ENCODE measurements at regions not wholly inside any gene's neighbourhood (a gene's known extent, or its start where the extent isn't known, plus 50 kb on each side); places are given as distances from the start of the nearest gene placed in this dataset.
A peak's percentile ranks its signal among the peaks of the same experiment; 100 is the strongest.
"Not testable (repeated sequence)": the region's sequence is repeated elsewhere in the genome, so short reads cannot be mapped to it uniquely, and the experiment has no call there.

GRCh38 chr22:17318817-17319216, 50.4 kb upstream of the CECR2 start:
- DNase-seq = no peak

- no peak for DNase-seq
Measured at GRCh38 chr22:17315310-17315709, 54.0 kb upstream of the CECR2 start.

GRCh38 chr22:17314487-17314886, 54.8 kb upstream of the CECR2 start:
- DNase-seq = no peak

DNA sequence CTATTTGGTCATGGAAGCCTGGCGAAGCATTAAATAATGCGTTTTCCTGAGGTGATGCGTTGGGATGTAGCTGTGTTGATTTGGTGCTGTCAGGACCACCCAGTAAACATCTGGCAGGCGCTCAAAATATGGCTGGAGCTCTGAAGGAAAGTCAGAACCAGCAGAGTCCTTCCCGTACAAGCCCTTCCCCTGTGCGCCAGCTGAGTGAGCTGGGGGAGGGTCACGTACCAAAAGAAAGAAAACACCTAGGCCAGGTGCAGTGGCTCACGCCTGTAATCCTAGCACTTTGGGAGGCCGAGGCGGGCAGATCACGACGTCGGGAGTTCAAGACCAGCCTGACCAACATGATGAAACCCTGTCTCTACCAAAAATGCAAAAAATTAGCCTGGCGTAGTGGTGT, 55.6 kb upstream of the CECR2 start:
- DNase-seq = no peak

- no peak for DNase-seq
Measured at GRCh38 chr22:17307566-17307965, 61.7 kb upstream of the CECR2 start.

DNA sequence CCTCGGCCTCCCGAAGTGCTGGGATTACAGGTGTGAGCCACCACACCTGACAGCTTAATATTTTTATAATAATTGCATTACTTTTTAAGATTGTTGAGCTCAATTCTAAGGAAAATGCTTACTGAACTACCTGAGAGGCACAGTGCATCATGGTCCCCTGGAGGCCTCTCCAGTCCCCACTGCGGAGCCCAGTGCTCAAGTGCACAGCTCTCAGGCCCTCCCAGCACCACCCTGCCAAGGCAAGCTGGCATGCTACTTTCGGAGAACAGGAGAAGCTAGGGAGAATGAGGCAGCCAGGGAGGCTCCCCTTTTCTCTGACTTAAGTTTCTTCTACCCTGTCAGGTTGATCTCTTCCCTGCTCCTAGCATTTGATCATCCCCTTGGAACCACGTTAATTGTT, 64.2 kb upstream of the CECR2 start:
- no peak for DNase-seq

DNA sequence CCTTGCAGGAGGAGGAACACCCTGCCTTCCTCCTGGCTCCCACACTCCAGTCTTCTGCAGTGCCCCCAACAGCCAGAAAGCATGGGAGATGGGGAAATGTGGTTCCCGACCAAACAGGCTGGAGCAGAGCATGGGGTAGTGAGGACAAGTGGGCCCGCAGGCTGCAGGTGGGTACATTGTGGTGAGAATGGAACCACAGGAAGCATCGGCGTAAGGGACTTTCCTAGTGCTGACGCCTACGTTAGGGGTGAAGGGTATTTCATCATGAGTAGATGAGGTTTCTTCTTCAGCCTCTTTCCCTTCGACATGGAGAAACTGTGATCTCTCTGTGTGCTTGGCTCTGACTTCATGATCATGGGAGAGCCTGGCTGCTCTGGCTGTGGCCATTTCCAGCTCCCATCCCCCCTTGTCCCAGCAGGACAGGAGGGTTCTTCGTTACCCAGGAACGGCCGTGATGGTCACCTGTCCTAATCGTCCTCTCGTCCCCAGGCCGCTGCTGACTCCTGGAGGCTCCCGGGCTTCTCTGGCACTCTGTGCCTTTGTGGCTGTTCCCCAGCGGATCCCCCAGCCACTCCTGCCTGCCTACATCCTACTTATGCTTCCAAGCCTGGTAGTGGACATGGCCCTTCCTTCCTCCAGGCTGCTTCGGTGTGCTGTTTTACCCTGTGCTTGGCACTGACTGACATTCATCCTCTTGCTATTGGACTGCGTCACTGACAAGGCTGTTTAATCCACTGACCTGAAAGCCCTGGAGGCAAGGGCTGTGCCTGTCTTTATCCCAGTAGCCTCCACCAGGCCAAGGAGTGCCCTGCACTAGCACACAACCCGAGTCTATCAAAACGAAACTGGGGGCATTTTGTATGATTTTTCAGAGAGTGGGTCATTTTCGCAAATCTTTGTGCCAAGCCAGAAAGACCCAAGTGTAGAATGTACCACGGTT, 65.2 kb upstream of the CECR2 start:
- no peak for DNase-seq

GRCh38 chr22:17303441-17303839, 65.8 kb upstream of the CECR2 start:
- no peak for DNase-seq

DNA sequence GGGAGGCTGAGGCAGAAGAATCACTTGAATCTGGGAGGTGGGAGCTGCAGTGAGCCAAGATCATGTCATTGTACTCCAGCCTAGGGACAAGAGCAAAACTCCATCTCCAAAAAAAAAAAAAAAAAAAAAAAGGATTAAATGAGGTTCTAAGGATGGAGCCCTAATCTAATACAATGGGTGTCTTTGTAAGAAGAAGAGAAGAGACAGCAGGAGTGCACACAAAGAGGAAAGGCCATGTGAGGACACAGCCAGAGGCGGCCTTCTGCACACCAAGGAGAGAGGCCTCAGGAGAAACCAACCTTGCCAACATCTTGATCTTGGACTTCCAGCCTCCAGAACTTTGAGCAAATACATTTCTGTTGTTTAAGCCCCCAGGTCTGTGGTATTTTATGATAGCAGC, 66.6 kb upstream of the CECR2 start:
- DNase-seq = no peak

GRCh38 chr22:17300926-17301325, 68.3 kb upstream of the CECR2 start:
- no peak for DNase-seq

GRCh38 chr22:17298805-17299502, 70.3 kb upstream of the CECR2 start:
- not testable (repeated sequence) for DNase-seq

GRCh38 chr22:17285656-17286055, 66.4 kb upstream of the ADA2 start:
- DNase-seq = no peak

DNA sequence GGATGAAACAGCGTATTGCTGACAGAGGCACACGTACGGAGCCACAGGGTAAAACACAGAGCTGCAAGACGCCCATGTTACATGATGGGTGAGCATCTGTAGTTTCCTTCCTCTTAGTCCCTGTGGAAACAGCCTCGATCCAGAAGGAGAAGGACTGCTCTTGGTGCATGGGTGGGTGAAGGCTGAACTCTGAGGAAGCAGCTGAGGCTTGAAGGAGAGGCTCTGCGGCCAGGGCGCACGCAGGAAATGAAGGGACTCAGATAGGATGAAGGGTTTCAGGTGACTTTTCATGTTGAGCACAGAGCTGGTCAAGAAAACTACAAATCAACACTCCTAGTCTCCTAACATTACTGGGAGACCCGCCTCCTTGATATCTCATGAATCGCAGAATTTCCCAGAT, 65.7 kb upstream of the ADA2 start:
- no peak for DNase-seq

GRCh38 chr22:17284466-17284865, 65.2 kb upstream of the ADA2 start:
- no peak for DNase-seq

GRCh38 chr22:17283865-17284264, 64.6 kb upstream of the ADA2 start:
- DNase-seq = not testable (repeated sequence)

DNA sequence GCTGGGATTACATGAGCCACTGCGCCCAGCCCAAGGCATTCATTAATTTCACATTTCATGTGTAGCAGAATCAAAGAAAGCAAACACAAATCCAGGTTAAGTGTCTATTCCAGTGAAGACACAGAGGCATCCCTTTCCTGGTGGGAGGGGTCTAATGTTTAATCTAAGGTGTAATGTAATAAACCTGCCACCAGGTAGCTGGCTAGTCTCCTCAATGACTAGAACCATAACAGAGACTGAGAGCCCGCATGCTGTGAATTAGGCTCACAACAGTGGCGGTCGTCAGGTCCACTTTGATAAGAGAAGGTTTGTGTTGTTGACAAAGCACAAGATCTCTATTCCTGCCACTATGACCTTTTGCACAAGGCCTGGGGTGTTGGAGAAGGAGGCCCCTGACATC, 64.2 kb upstream of the ADA2 start:
- DNase-seq = no peak

DNA sequence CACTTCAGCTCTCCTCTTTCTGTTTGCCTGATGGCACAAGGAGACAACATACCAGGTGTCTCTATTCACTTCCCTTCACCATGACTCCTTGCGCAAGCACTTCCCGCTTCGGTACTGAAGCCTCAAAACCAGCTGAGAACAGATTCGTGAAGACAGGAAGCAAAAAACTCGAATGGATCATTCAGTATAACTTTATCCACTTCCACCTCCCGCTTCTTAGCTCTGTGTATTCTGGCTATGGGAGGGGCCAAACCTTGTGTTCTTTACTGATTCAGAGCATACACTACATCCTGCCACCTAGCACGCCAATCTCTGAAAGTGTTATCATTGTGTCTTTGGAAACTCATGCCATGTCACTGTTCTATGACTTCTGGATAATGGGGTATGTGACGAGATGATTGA, 62.2 kb upstream of the ADA2 start:
- DNase-seq = no peak

- DNase-seq = no peak
Measured at GRCh38 chr22:17281026-17281425, 61.8 kb upstream of the ADA2 start.

DNA sequence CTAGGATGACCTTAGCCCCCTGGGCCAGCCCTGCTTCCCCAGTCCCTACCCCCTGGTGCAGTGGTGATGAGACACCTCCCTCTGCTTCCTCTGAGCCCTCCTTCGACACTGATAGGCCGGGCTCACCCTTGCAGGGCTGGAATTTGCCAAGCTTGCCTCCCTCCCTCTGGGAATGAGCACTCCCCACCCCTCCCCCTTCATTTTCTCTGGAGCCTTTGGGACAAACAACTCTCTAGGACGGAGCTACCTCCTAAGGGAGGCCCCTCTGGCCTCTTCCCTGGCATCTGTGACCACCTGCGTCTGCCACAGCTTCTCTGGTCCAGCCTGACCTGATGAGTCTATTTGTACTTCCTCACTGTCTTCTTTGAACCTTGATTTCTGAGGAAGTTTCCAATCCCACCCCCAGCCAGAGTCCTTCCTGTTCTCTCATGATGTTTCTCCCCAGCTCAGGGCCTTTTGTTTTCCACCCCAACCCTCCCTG, 53.3 kb upstream of the ADA2 start:
- peak; percentile 59 for DNase-seq

DNA sequence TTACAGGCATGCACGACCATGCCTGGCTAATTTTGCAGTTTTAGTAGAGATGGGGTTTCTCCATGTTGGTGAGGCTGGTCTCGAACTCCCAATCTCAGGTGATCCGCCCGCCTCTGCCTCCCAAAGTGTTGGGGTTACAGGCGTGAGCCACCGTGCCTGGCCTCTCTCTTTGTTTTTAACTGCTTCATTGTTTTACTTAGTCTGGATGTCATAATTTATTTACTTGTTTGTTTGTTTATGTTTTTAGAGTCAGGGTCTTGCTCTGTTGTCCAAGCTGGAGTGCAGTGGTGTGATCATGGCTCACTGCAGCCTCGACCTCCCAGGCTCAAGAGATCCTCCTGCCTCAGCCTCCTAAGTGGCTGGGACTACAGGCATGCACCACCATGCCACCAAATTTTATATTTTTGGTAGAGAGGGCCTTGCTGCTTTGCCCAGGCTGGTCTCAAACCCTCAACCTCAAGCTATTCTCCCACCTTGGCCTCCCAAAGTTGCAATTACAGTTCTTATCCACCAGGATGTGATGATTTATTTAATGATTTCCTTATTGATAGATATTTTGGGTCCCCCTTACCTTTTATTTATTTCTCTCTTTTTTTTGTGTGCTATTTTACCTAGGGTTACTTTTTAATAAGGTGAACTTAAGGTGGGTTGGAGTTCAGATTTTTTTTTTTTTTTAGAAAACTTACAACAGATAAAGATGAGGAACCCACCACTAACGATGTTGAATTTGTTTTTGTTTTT, 52.6 kb upstream of the ADA2 start:
- no peak for DNase-seq

DNA sequence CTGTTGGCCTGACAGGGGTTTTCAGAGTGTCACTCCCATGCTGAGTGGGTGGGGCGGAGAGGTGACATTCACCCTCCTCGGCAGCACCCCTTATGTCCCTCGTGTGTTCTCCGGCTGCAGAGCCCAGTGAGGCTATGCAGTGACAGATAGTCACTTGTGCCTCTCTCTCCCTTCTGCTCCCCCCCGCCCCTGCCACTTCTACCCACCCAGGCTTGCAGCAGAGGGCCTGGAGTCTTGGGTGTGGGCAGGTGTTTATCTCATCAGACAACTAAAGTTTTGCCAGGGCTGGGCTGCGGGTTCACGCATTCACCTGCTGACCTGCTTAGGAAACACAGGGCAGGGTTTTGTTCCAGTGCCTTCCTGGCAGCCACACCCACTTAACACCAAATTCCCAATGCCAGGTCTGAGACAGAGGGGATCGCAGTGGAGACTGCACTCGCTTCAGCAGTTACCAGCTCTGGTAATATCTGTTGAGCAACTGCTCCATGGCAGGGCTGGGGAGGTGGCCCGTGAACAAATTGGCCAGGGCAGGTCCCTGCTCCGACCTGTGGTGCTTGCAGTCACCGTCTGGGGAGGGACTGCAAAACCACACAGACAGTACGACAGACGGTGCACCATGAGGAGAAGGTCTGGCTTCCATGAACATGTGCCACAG, 50.5 kb upstream of the ADA2 start:
- DNase-seq = no peak

GRCh38 chr22:17269224-17269606, 50.0 kb upstream of the ADA2 start:
- no peak for DNase-seq

Data from eye (tissue), 1 donor.